WTC11 (cell line): ENCODE measurements at regions not wholly inside any gene's neighbourhood (a gene's known extent, or its start where the extent isn't known, plus 50 kb on each side); places are given as distances from the start of the nearest gene placed in this dataset.

Experiments
- E2F5 ChIP-seq: sonication (generic); formaldehyde crosslinking; IDR thresholded peaks from 2 replicates; pipeline ENCODE4 v1.8.1; 2022; ENCODE audit warnings: mild to moderate bottlenecking, moderate library complexity, missing genetic modification reagents
- MYBL2 ChIP-seq: sonication (generic); formaldehyde crosslinking; IDR thresholded peaks from 2 replicates; pipeline ENCODE4 v1.8.1; 2023; ENCODE audit warnings: mild to moderate bottlenecking, moderate library complexity, missing genetic modification reagents
- NR3C1 ChIP-seq: sonication (generic); formaldehyde crosslinking; conservative IDR thresholded peaks from 2 replicates; pipeline ENCODE4 v1.8.1; 2023; ENCODE audit warnings: low read depth, mild to moderate bottlenecking, missing genetic modification reagents
- RELA ChIP-seq: sonication (generic); formaldehyde crosslinking; IDR thresholded peaks from 2 replicates; pipeline ENCODE4 v1.8.1; 2022; ENCODE audit warnings: missing genetic modification reagents, mild to moderate bottlenecking, borderline replicate concordance
- SP1 ChIP-seq: sonication (generic); formaldehyde crosslinking; conservative IDR thresholded peaks from 2 replicates; pipeline ENCODE4 v1.8.1; 2022; ENCODE audit warnings: missing genetic modification reagents
- TF ChIP-seq, protein P1 (sequence below): sonication (generic); formaldehyde crosslinking; IDR thresholded peaks from 2 replicates; pipeline ENCODE4 v1.8.1; 2023; ENCODE audit warnings: mild to moderate bottlenecking, missing genetic modification reagents, borderline replicate concordance
- TF ChIP-seq, protein P2 (sequence below): sonication (generic); formaldehyde crosslinking; IDR thresholded peaks from 2 replicates; pipeline ENCODE4 v1.8.1; 2023; ENCODE audit warnings: mild to moderate bottlenecking, moderate library complexity, missing genetic modification reagents
- TF ChIP-seq, protein P3 (sequence below): sonication (generic); formaldehyde crosslinking; IDR thresholded peaks from 2 replicates; pipeline ENCODE4 v1.8.1; 2023; ENCODE audit warnings: mild to moderate bottlenecking, missing genetic modification reagents
- TF ChIP-seq, protein P4 (sequence below): sonication (generic); formaldehyde crosslinking; IDR thresholded peaks from 2 replicates; pipeline ENCODE4 v1.8.0; 2022; ENCODE audit warnings: mild to moderate bottlenecking, missing genetic modification reagents
- TF ChIP-seq, protein P5 (sequence below): fragments of 200-600 bp; IDR thresholded peaks from 2 replicates; pipeline ENCODE4 v1.8.0; 2022; ENCODE audit warnings: antibody characterized with exemption

- TF ChIP-seq, protein P1, sequence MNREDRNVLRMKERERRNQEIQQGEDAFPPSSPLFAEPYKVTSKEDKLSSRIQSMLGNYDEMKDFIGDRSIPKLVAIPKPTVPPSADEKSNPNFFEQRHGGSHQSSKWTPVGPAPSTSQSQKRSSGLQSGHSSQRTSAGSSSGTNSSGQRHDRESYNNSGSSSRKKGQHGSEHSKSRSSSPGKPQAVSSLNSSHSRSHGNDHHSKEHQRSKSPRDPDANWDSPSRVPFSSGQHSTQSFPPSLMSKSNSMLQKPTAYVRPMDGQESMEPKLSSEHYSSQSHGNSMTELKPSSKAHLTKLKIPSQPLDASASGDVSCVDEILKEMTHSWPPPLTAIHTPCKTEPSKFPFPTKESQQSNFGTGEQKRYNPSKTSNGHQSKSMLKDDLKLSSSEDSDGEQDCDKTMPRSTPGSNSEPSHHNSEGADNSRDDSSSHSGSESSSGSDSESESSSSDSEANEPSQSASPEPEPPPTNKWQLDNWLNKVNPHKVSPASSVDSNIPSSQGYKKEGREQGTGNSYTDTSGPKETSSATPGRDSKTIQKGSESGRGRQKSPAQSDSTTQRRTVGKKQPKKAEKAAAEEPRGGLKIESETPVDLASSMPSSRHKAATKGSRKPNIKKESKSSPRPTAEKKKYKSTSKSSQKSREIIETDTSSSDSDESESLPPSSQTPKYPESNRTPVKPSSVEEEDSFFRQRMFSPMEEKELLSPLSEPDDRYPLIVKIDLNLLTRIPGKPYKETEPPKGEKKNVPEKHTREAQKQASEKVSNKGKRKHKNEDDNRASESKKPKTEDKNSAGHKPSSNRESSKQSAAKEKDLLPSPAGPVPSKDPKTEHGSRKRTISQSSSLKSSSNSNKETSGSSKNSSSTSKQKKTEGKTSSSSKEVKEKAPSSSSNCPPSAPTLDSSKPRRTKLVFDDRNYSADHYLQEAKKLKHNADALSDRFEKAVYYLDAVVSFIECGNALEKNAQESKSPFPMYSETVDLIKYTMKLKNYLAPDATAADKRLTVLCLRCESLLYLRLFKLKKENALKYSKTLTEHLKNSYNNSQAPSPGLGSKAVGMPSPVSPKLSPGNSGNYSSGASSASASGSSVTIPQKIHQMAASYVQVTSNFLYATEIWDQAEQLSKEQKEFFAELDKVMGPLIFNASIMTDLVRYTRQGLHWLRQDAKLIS (CRISPR knock-in tag): no peak
- TF ChIP-seq, protein P2, sequence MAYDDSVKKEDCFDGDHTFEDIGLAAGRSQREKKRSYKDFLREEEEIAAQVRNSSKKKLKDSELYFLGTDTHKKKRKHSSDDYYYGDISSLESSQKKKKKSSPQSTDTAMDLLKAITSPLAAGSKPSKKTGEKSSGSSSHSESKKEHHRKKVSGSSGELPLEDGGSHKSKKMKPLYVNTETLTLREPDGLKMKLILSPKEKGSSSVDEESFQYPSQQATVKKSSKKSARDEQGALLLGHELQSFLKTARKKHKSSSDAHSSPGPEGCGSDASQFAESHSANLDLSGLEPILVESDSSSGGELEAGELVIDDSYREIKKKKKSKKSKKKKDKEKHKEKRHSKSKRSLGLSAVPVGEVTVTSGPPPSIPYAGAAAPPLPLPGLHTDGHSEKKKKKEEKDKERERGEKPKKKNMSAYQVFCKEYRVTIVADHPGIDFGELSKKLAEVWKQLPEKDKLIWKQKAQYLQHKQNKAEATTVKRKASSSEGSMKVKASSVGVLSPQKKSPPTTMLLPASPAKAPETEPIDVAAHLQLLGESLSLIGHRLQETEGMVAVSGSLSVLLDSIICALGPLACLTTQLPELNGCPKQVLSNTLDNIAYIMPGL: no peak
- TF ChIP-seq MYBL2 (no peak), E2F5 (CRISPR knock-in tag) (no peak), RELA (no peak), SP1 (CRISPR knock-in tag) (no peak), NR3C1 (CRISPR knock-in tag) (no peak)
- TF ChIP-seq, protein P3, sequence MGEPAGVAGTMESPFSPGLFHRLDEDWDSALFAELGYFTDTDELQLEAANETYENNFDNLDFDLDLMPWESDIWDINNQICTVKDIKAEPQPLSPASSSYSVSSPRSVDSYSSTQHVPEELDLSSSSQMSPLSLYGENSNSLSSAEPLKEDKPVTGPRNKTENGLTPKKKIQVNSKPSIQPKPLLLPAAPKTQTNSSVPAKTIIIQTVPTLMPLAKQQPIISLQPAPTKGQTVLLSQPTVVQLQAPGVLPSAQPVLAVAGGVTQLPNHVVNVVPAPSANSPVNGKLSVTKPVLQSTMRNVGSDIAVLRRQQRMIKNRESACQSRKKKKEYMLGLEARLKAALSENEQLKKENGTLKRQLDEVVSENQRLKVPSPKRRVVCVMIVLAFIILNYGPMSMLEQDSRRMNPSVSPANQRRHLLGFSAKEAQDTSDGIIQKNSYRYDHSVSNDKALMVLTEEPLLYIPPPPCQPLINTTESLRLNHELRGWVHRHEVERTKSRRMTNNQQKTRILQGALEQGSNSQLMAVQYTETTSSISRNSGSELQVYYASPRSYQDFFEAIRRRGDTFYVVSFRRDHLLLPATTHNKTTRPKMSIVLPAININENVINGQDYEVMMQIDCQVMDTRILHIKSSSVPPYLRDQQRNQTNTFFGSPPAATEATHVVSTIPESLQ (CRISPR knock-in tag): no peak
- TF ChIP-seq, protein P4, sequence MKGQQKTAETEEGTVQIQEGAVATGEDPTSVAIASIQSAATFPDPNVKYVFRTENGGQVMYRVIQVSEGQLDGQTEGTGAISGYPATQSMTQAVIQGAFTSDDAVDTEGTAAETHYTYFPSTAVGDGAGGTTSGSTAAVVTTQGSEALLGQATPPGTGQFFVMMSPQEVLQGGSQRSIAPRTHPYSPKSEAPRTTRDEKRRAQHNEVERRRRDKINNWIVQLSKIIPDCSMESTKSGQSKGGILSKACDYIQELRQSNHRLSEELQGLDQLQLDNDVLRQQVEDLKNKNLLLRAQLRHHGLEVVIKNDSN (CRISPR knock-in tag): no peak
- TF ChIP-seq, protein P5, sequence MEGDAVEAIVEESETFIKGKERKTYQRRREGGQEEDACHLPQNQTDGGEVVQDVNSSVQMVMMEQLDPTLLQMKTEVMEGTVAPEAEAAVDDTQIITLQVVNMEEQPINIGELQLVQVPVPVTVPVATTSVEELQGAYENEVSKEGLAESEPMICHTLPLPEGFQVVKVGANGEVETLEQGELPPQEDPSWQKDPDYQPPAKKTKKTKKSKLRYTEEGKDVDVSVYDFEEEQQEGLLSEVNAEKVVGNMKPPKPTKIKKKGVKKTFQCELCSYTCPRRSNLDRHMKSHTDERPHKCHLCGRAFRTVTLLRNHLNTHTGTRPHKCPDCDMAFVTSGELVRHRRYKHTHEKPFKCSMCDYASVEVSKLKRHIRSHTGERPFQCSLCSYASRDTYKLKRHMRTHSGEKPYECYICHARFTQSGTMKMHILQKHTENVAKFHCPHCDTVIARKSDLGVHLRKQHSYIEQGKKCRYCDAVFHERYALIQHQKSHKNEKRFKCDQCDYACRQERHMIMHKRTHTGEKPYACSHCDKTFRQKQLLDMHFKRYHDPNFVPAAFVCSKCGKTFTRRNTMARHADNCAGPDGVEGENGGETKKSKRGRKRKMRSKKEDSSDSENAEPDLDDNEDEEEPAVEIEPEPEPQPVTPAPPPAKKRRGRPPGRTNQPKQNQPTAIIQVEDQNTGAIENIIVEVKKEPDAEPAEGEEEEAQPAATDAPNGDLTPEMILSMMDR: no peak
Measured at GRCh38 chr5:73391441-73391881, 57.1 kb downstream of the FOXD1 start.
